GM23338 (cell line): ENCODE measurements at regions not wholly inside any gene's neighbourhood (a gene's known extent, or its start where the extent isn't known, plus 50 kb on each side); places are given as distances from the start of the nearest gene placed in this dataset.

Experiments
- ATAC-seq: fragments of 200-7000 bp; cut with Tn5 transposase; 3 replicates; pipeline ENCODE4 v1.9.1; 2020
- DNase-seq: peaks from one replicate; pipeline ENCODE4 v3.0.0-alpha.2; 2015; ENCODE audit warnings: low spot score
- H2AFZ ChIP-seq: fragments of 200-600 bp; sonication (generic); 2 replicates; pipeline ENCODE4 v1.8.0; 2016; ENCODE audit warnings: antibody characterized with exemption, mild to moderate bottlenecking, moderate library complexity
- H3F3A ChIP-seq: fragments of 200-600 bp; sonication (generic); replicated peaks from 2 replicates; pipeline ENCODE4 v1.8.0; 2017; ENCODE audit warnings: antibody characterized with exemption, mixed run types, low read depth
- H3K27ac ChIP-seq: fragments of 200-600 bp; sonication (generic); 2 replicates; pipeline ENCODE4 v1.6.1; 2016; ENCODE audit warnings: low read depth
- H3K27me3 ChIP-seq: fragments of 200-600 bp; sonication (generic); 2 replicates; pipeline ENCODE4 v1.8.0; 2016; ENCODE audit warnings: mild to moderate bottlenecking, mixed run types, moderate library complexity; ENCODE audit not compliant: insufficient read depth
- H3K36me3 ChIP-seq: fragments of 200-600 bp; sonication (generic); 2 replicates; pipeline ENCODE4 v1.8.0; 2016; ENCODE audit warnings: mild to moderate bottlenecking; ENCODE audit not compliant: insufficient read depth
- H3K4me1 ChIP-seq: fragments of 200-600 bp; sonication (generic); 2 replicates; pipeline ENCODE4 v1.8.0; 2016; ENCODE audit warnings: mild to moderate bottlenecking, moderate library complexity; ENCODE audit not compliant: insufficient read depth
- H3K4me2 ChIP-seq: fragments of 200-600 bp; sonication (generic); 2 replicates; pipeline ENCODE4 v1.7.1; 2017; ENCODE audit warnings: mixed run types
- H3K4me3 ChIP-seq: fragments of 200-600 bp; sonication (generic); 2 replicates; pipeline ENCODE4 v1.6.1; 2016; ENCODE audit warnings: mixed run types
- H3K79me2 ChIP-seq: fragments of 200-600 bp; sonication (generic); replicated peaks from 2 replicates; pipeline ENCODE4 v1.8.0; 2017; ENCODE audit warnings: mild to moderate bottlenecking; ENCODE audit not compliant: insufficient read depth
- H3K9me2 ChIP-seq: fragments of 200-600 bp; sonication (generic); 2 replicates; pipeline ENCODE4 v1.8.0; 2017; ENCODE audit not compliant: insufficient read depth
- H4K20me1 ChIP-seq: fragments of 200-600 bp; sonication (generic); replicated peaks from 2 replicates; pipeline ENCODE4 v1.8.0; 2017; ENCODE audit warnings: mild to moderate bottlenecking; ENCODE audit not compliant: insufficient read depth
- H3K27ac Mint-ChIP-seq: 2 replicates; pipeline ENCODE4 v1.8.0; 2020; ENCODE audit warnings: inconsistent platforms, mild to moderate bottlenecking, moderate library complexity, mixed read lengths
- H3K27me3 Mint-ChIP-seq: 3 replicates; pipeline ENCODE4 v1.8.0; 2022; ENCODE audit warnings: low read depth, mild to moderate bottlenecking, moderate library complexity, mixed read lengths, inconsistent platforms; ENCODE audit not compliant: insufficient read depth, poor library complexity
- H3K36me3 Mint-ChIP-seq: 3 replicates; pipeline ENCODE4 v1.8.0; 2021; ENCODE audit warnings: low read depth, mild to moderate bottlenecking, inconsistent platforms, moderate library complexity, mixed read lengths
- H3K4me1 Mint-ChIP-seq: 3 replicates; pipeline ENCODE4 v1.8.0; 2020; ENCODE audit warnings: mild to moderate bottlenecking, inconsistent platforms, mixed read lengths
- H3K4me3 Mint-ChIP-seq: 3 replicates; pipeline ENCODE4 v1.8.0; 2021; ENCODE audit warnings: moderate library complexity, mild to moderate bottlenecking, inconsistent platforms, mixed read lengths
- H3K9me3 Mint-ChIP-seq: 3 replicates; pipeline ENCODE4 v1.8.0; 2020; ENCODE audit warnings: moderate library complexity, mild to moderate bottlenecking, inconsistent platforms, mixed read lengths
- CREB1 ChIP-seq: fragments of 250-450 bp; sonication (Bioruptor Pico); IDR thresholded peaks from 2 replicates; pipeline ENCODE4 v1.5.0; 2020; ENCODE audit warnings: low read depth, mild to moderate bottlenecking, moderate library complexity
- EZH2 ChIP-seq: fragments of 200-600 bp; sonication (generic); IDR thresholded peaks from one replicate; pipeline ENCODE4 v1.8.0; 2017; ENCODE audit warnings: antibody characterized with exemption, mild to moderate bottlenecking, low read depth; ENCODE audit not compliant: unreplicated experiment
- EZH2phosphoT487 ChIP-seq: fragments of 200-600 bp; sonication (generic); IDR thresholded peaks from one replicate; pipeline ENCODE4 v1.8.1; 2018; ENCODE audit warnings: antibody characterized with exemption; ENCODE audit not compliant: unreplicated experiment
- JUNB ChIP-seq: IDR thresholded peaks from one replicate; pipeline ENCODE4 v1.6.1; 2016; ENCODE audit warnings: antibody characterized with exemption; ENCODE audit not compliant: unreplicated experiment
- NANOG ChIP-seq: IDR thresholded peaks from 2 replicates; pipeline ENCODE4 v1.6.1; 2016; ENCODE audit warnings: antibody characterized with exemption, borderline replicate concordance
- POLR2AphosphoS5 ChIP-seq: IDR thresholded peaks from 2 replicates; pipeline ENCODE4 v1.6.1; 2016; ENCODE audit warnings: antibody characterized with exemption, low read depth
- STAT1 ChIP-seq: IDR thresholded peaks from one replicate; pipeline ENCODE4 v1.6.1; 2016; ENCODE audit warnings: antibody characterized with exemption; ENCODE audit not compliant: unreplicated experiment
- ZNF114 ChIP-seq: fragments of 250-450 bp; sonication (Bioruptor Pico); IDR thresholded peaks from 2 replicates; pipeline ENCODE4 v1.5.0; 2020; ENCODE audit warnings: mild to moderate bottlenecking, moderate library complexity
- ZNF331 ChIP-seq: fragments of 250-450 bp; sonication (Bioruptor Pico); IDR thresholded peaks from 2 replicates; pipeline ENCODE4 v1.5.0; 2020; ENCODE audit warnings: low read depth, mild to moderate bottlenecking, moderate library complexity
- TF ChIP-seq, protein P1 (sequence below): fragments of 250-450 bp; sonication (Bioruptor Pico); IDR thresholded peaks from 2 replicates; pipeline ENCODE4 v1.5.0; 2020; ENCODE audit warnings: mild to moderate bottlenecking, moderate library complexity
- TF ChIP-seq, protein P2 (sequence below): IDR thresholded peaks from 2 replicates; pipeline ENCODE4 v1.6.1; 2016; ENCODE audit warnings: antibody characterized with exemption
- TF ChIP-seq, protein P3 (sequence below), 2 experiments: fragments of 200-600 bp in 1 of 2; sonication (generic) in 1 of 2; conservative IDR thresholded peaks; 2 replicates each; pipeline versions ENCODE4 v1.5.1 to v1.6.1; 2016 to 2017; ENCODE audit warnings: antibody characterized with exemption in 2 of 2, low read depth in 2 of 2, mild to moderate bottlenecking in 2 of 2, moderate library complexity in 1 of 2
- TF ChIP-seq, protein P4 (sequence below): IDR thresholded peaks from one replicate; pipeline ENCODE4 v1.6.1; 2018; ENCODE audit warnings: antibody characterized with exemption; ENCODE audit not compliant: unreplicated experiment

DNA sequence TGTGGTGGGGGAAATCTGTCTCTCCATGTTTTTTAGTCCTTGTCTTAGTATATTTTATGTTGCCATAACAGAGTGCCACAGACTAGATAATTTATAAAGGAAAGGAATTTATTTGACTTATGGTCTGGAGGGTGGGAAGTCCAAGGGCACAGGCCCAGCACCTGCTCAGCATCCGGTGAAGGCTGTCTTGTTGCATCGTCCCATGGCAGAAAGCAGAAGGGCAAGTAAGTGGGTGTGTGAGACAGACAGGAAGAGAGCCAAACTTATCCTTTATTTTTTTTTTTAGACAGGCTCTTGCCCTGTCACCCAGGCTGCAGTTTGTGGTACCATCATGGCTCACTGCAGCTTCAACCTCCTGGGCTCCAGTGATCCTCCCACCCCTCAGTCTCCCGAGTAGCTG lies 98.1 kb downstream of the HS1BP3 start:
- TF ChIP-seq, protein P1, sequence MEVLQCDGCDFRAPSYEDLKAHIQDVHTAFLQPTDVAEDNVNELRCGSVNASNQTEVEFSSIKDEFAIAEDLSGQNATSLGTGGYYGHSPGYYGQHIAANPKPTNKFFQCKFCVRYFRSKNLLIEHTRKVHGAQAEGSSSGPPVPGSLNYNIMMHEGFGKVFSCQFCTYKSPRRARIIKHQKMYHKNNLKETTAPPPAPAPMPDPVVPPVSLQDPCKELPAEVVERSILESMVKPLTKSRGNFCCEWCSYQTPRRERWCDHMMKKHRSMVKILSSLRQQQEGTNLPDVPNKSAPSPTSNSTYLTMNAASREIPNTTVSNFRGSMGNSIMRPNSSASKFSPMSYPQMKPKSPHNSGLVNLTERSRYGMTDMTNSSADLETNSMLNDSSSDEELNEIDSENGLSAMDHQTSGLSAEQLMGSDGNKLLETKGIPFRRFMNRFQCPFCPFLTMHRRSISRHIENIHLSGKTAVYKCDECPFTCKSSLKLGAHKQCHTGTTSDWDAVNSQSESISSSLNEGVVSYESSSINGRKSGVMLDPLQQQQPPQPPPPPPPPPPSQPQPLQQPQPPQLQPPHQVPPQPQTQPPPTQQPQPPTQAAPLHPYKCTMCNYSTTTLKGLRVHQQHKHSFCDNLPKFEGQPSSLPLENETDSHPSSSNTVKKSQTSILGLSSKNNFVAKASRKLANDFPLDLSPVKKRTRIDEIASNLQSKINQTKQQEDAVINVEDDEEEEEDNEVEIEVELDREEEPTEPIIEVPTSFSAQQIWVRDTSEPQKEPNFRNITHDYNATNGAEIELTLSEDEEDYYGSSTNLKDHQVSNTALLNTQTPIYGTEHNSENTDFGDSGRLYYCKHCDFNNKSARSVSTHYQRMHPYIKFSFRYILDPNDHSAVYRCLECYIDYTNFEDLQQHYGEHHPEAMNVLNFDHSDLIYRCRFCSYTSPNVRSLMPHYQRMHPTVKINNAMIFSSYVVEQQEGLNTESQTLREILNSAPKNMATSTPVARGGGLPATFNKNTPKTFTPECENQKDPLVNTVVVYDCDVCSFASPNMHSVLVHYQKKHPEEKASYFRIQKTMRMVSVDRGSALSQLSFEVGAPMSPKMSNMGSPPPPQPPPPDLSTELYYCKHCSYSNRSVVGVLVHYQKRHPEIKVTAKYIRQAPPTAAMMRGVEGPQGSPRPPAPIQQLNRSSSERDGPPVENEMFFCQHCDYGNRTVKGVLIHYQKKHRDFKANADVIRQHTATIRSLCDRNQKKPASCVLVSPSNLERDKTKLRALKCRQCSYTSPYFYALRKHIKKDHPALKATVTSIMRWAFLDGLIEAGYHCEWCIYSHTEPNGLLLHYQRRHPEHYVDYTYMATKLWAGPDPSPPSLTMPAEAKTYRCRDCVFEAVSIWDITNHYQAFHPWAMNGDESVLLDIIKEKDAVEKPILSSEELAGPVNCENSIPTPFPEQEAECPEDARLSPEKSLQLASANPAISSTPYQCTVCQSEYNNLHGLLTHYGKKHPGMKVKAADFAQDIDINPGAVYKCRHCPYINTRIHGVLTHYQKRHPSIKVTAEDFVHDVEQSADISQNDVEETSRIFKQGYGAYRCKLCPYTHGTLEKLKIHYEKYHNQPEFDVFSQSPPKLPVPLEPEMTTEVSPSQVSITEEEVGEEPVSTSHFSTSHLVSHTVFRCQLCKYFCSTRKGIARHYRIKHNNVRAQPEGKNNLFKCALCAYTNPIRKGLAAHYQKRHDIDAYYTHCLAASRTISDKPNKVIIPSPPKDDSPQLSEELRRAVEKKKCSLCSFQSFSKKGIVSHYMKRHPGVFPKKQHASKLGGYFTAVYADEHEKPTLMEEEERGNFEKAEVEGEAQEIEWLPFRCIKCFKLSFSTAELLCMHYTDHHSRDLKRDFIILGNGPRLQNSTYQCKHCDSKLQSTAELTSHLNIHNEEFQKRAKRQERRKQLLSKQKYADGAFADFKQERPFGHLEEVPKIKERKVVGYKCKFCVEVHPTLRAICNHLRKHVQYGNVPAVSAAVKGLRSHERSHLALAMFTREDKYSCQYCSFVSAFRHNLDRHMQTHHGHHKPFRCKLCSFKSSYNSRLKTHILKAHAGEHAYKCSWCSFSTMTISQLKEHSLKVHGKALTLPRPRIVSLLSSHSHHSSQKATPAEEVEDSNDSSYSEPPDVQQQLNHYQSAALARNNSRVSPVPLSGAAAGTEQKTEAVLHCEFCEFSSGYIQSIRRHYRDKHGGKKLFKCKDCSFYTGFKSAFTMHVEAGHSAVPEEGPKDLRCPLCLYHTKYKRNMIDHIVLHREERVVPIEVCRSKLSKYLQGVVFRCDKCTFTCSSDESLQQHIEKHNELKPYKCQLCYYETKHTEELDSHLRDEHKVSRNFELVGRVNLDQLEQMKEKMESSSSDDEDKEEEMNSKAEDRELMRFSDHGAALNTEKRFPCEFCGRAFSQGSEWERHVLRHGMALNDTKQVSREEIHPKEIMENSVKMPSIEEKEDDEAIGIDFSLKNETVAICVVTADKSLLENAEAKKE: no peak
- TF ChIP-seq, protein P2, sequence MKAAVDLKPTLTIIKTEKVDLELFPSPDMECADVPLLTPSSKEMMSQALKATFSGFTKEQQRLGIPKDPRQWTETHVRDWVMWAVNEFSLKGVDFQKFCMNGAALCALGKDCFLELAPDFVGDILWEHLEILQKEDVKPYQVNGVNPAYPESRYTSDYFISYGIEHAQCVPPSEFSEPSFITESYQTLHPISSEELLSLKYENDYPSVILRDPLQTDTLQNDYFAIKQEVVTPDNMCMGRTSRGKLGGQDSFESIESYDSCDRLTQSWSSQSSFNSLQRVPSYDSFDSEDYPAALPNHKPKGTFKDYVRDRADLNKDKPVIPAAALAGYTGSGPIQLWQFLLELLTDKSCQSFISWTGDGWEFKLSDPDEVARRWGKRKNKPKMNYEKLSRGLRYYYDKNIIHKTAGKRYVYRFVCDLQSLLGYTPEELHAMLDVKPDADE: no peak
- TF ChIP-seq EZH2phosphoT487 (no peak), CREB1 (CRISPR knock-in tag) (no peak), POLR2AphosphoS5 (no peak), STAT1 (no peak), ZNF114 (CRISPR knock-in tag) (no peak), ZNF331 (no peak), EZH2 (no peak), JUNB (no peak), NANOG (no peak)
- TF ChIP-seq, protein P3, sequence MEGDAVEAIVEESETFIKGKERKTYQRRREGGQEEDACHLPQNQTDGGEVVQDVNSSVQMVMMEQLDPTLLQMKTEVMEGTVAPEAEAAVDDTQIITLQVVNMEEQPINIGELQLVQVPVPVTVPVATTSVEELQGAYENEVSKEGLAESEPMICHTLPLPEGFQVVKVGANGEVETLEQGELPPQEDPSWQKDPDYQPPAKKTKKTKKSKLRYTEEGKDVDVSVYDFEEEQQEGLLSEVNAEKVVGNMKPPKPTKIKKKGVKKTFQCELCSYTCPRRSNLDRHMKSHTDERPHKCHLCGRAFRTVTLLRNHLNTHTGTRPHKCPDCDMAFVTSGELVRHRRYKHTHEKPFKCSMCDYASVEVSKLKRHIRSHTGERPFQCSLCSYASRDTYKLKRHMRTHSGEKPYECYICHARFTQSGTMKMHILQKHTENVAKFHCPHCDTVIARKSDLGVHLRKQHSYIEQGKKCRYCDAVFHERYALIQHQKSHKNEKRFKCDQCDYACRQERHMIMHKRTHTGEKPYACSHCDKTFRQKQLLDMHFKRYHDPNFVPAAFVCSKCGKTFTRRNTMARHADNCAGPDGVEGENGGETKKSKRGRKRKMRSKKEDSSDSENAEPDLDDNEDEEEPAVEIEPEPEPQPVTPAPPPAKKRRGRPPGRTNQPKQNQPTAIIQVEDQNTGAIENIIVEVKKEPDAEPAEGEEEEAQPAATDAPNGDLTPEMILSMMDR (conservative IDR thresholded peaks at IDR 0.05; ENCODE audit: low read depth in 2 of 2): no peak
- TF ChIP-seq, protein P4, sequence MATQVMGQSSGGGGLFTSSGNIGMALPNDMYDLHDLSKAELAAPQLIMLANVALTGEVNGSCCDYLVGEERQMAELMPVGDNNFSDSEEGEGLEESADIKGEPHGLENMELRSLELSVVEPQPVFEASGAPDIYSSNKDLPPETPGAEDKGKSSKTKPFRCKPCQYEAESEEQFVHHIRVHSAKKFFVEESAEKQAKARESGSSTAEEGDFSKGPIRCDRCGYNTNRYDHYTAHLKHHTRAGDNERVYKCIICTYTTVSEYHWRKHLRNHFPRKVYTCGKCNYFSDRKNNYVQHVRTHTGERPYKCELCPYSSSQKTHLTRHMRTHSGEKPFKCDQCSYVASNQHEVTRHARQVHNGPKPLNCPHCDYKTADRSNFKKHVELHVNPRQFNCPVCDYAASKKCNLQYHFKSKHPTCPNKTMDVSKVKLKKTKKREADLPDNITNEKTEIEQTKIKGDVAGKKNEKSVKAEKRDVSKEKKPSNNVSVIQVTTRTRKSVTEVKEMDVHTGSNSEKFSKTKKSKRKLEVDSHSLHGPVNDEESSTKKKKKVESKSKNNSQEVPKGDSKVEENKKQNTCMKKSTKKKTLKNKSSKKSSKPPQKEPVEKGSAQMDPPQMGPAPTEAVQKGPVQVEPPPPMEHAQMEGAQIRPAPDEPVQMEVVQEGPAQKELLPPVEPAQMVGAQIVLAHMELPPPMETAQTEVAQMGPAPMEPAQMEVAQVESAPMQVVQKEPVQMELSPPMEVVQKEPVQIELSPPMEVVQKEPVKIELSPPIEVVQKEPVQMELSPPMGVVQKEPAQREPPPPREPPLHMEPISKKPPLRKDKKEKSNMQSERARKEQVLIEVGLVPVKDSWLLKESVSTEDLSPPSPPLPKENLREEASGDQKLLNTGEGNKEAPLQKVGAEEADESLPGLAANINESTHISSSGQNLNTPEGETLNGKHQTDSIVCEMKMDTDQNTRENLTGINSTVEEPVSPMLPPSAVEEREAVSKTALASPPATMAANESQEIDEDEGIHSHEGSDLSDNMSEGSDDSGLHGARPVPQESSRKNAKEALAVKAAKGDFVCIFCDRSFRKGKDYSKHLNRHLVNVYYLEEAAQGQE: no peak
- H3K27me3 ChIP-seq: no peaks in the 10 kb centered on the region
- no peaks in the 10 kb centered on the region for H3K79me2 ChIP-seq
- Mint-ChIP-seq H3K4me1 (peaks cover 19% of the 10 kb centered on the region), H3K4me3 (no peak overlapping the region), H3K9me3 (no peaks in the 10 kb centered on the region), H3K27me3 (peaks cover 3% of the 10 kb centered on the region), H3K36me3 (no peaks in the 10 kb centered on the region), H3K27ac (no peak overlapping the region)
- H2AFZ ChIP-seq: no peak overlapping the region
- no peak overlapping the region for H3K4me3 ChIP-seq
- no peaks in the 10 kb centered on the region for H4K20me1 ChIP-seq
- peaks cover 14% of the 10 kb centered on the region for H3K4me1 ChIP-seq
- DNase-seq (no peak), ATAC-seq (no peak)
- H3K27ac ChIP-seq: no peak overlapping the region
- no peaks in the 10 kb centered on the region for H3K36me3 ChIP-seq
- H3K4me2 ChIP-seq: no peak overlapping the region
- no peaks in the 10 kb centered on the region for H3F3A ChIP-seq
- H3K9me2 ChIP-seq: peaks cover 4% of the 10 kb centered on the region; the same call in 1 of the 2 replicates
